Panc1 (cell line): ENCODE measurements at regions not wholly inside any gene's neighbourhood (a gene's known extent, or its start where the extent isn't known, plus 50 kb on each side); places are given as distances from the start of the nearest gene placed in this dataset.

Experiments used
- ATAC-seq: fragments of 200-7000 bp; cut with Tn5 transposase; 2 replicates; pipeline ENCODE4 v1.9.1; 2020; ENCODE audit warnings: mild to moderate bottlenecking, moderate library complexity
- BruUV-seq: library from RNA; stranded (reverse); fragments of 400-500 nt; replicated peaks from 2 replicates; lab custom pipeline; 2021; lab: Mats Ljungman, UMichigan
- CTCF ChIA-PET: fragments of 300-600 bp; sonication (Branson Sonifier 250); formaldehyde crosslinking; loops from one replicate; lab custom pipeline; 2022; ENCODE audit warnings: antibody characterized with exemption; lab: Charles Lee
- POLR2A ChIA-PET: fragments of 300-600 bp; sonication (Branson Sonifier 250); formaldehyde crosslinking; loops from one replicate; lab custom pipeline; 2022; ENCODE audit warnings: antibody characterized with exemption; lab: Charles Lee
- DNase-seq: peaks from one replicate; pipeline ENCODE4 v3.0.0-alpha.2; 2010; ENCODE audit warnings: low read depth, low spot score
- H3K27ac ChIP-seq: 2 replicates; pipeline ENCODE4 v1.5.1; 2011; ENCODE audit warnings: mild to moderate bottlenecking, low read length, inconsistent platforms
- H3K27me3 ChIP-seq: fragments of 200-500 bp; sonication (Bioruptor generic); 2 replicates; pipeline ENCODE4 v1.6.0; 2014; ENCODE audit warnings: low read length, inconsistent platforms; ENCODE audit not compliant: control insufficient read depth, insufficient read depth
- H3K36me3 ChIP-seq: fragments of 200-500 bp; sonication (Bioruptor generic); 2 replicates; pipeline ENCODE4 v1.5.1; 2014; ENCODE audit warnings: inconsistent platforms, mild to moderate bottlenecking, low read length, moderate library complexity; ENCODE audit not compliant: control insufficient read depth, insufficient read depth
- H3K4me1 ChIP-seq: 2 replicates; pipeline ENCODE4 v1.5.1; 2011; ENCODE audit warnings: inconsistent platforms, mild to moderate bottlenecking, low read length, moderate library complexity; ENCODE audit not compliant: control insufficient read depth, insufficient read depth
- H3K4me3 ChIP-seq, 2 experiments: 2 replicates each; pipeline ENCODE4 v1.5.1; 2011 to 2012; ENCODE audit warnings: low read depth in 2 of 2, low read length in 2 of 2, mild to moderate bottlenecking in 2 of 2, inconsistent platforms in 1 of 2, moderate library complexity in 1 of 2
- H3K9me3 ChIP-seq: fragments of 200-500 bp; sonication (Bioruptor generic); 2 replicates; pipeline ENCODE4 v1.5.1; 2014; ENCODE audit warnings: low read depth, mild to moderate bottlenecking, inconsistent platforms, low read length, moderate library complexity; ENCODE audit not compliant: control insufficient read depth, insufficient read depth
- CTCF ChIP-seq: fragments of 450-650 bp; IDR thresholded peaks from 2 replicates; pipeline ENCODE4 v1.5.1; 2017; ENCODE audit warnings: mild to moderate bottlenecking
- POLR2AphosphoS5 ChIP-seq: IDR thresholded peaks from 2 replicates; pipeline ENCODE4 v1.6.1; 2012; ENCODE audit warnings: mild to moderate bottlenecking, low read depth, low read length, moderate library complexity
- REST ChIP-seq, 2 experiments: IDR thresholded peaks; 2 replicates each; pipeline ENCODE4 v1.6.1; 2011 to 2012; ENCODE audit warnings: low read depth in 2 of 2, control low read depth in 1 of 2, low read length in 1 of 2, mild to moderate bottlenecking in 1 of 2, moderate library complexity in 1 of 2; ENCODE audit not compliant: insufficient read depth in 1 of 2
- SIN3A ChIP-seq: IDR thresholded peaks from 2 replicates; pipeline ENCODE4 v1.6.1; 2012; ENCODE audit warnings: low read depth, mild to moderate bottlenecking, low read length, moderate library complexity, borderline replicate concordance; ENCODE audit not compliant: insufficient read depth
- TCF7L2 ChIP-seq: IDR thresholded peaks from 2 replicates; pipeline ENCODE4 v1.6.1; 2011; ENCODE audit warnings: mild to moderate bottlenecking, low read depth, low read length, inconsistent platforms
- in situ Hi-C: cut with HindIII; loops from 2 replicates; pipeline ENCODE4 v1.10.0; 2016; ENCODE audit warnings: low sequenced_read_pairs, low pct_unique_long_range_greater_than_20kb
- intact Hi-C: fragments of 100-400 bp; cut with micrococcal nuclease; formaldehyde crosslinking; loops from one replicate; pipeline ENCODE4 v1.10.0; 2022; ENCODE audit not compliant: unreplicated experiment

- H3K36me3 ChIP-seq: no peaks in the 10 kb centered on the region
- 0 out of 2 replicates have a peak, but pooled peaks have one; percentile 21 for ATAC-seq
- intact Hi-C loops: no loop called here
- ChIA-PET POLR2A (no interaction called here), CTCF (no interaction called here)
- H3K27me3 ChIP-seq: no peaks in the 10 kb centered on the region
- no peaks in the 10 kb centered on the region for H3K4me1 ChIP-seq
- in situ Hi-C loops: no loop called here
- no peak overlapping the region for H3K4me3 ChIP-seq
- no peak overlapping the region for H3K27ac ChIP-seq
- no peak for TF ChIP-seq POLR2AphosphoS5
- TF ChIP-seq REST (IDR thresholded peaks at IDR 0.05; ENCODE audit: insufficient read depth in 1 of 2, low read depth in 2 of 2, low read length in 1 of 2): no peak
- TF ChIP-seq CTCF: no peak
- TF ChIP-seq SIN3A: no peak
- TF ChIP-seq TCF7L2: no peak
- no TSS peak for BruUV-seq
- no peaks in the 10 kb centered on the region for H3K9me3 ChIP-seq
- DNase-seq: no peak
Observed at GRCh38 chrX:63424063-63424462, 72.9 kb upstream of the SPIN4 start.

GRCh38 chrX:63421411-63421810, 70.3 kb upstream of the SPIN4 start:
- H3K27me3 ChIP-seq: no peaks in the 10 kb centered on the region
- no TSS peak for BruUV-seq
- ChIA-PET POLR2A (no interaction called here), CTCF (no interaction called here)
- no peak for TF ChIP-seq TCF7L2
- TF ChIP-seq SIN3A: no peak
- no peak for TF ChIP-seq POLR2AphosphoS5
- TF ChIP-seq CTCF: no peak
- no peak for TF ChIP-seq REST (IDR thresholded peaks at IDR 0.05; ENCODE audit: insufficient read depth in 1 of 2, low read depth in 2 of 2, low read length in 1 of 2)
- no peak overlapping the region for H3K27ac ChIP-seq
- intact Hi-C loops: no loop called here
- in situ Hi-C loops: no loop called here
- DNase-seq (no peak), ATAC-seq (no peak)
- H3K4me3 ChIP-seq: no peak overlapping the region
- no peaks in the 10 kb centered on the region for H3K9me3 ChIP-seq
- no peaks in the 10 kb centered on the region for H3K36me3 ChIP-seq
- no peaks in the 10 kb centered on the region for H3K4me1 ChIP-seq
